Nephron (organoid): ENCODE measurements at regions not wholly inside any gene's neighbourhood (a gene's known extent, or its start where the extent isn't known, plus 50 kb on each side); places are given as distances from the start of the nearest gene placed in this dataset.

ENCODE experiments used
- H3K27ac Mint-ChIP-seq, 3 experiments: 2 replicates each; pipeline ENCODE4 v1.8.0; 2020; ENCODE audit warnings: mixed read lengths in 3 of 3, mild to moderate bottlenecking in 2 of 3, moderate library complexity in 1 of 3
- H3K27me3 Mint-ChIP-seq: 2 replicates; pipeline ENCODE4 v1.8.0; 2021; ENCODE audit warnings: low read depth, mild to moderate bottlenecking, moderate library complexity, mixed read lengths
- H3K36me3 Mint-ChIP-seq: 2 replicates; pipeline ENCODE4 v1.8.0; 2020; ENCODE audit warnings: low read depth, mixed read lengths
- H3K4me1 Mint-ChIP-seq: 2 replicates; pipeline ENCODE4 v1.8.0; 2020; ENCODE audit warnings: mixed read lengths
- H3K4me3 Mint-ChIP-seq, 3 experiments: 2 replicates each; pipeline ENCODE4 v1.8.0; 2020; ENCODE audit warnings: mild to moderate bottlenecking in 3 of 3, mixed read lengths in 3 of 3, moderate library complexity in 2 of 3
- H3K9me3 Mint-ChIP-seq: 2 replicates; pipeline ENCODE4 v1.8.0; 2020; ENCODE audit warnings: mixed read lengths
- TF ChIP-seq, protein P1 (sequence below), 3 experiments: fragments of 200-600 bp; sonication (generic); IDR thresholded peaks; one replicate each; pipeline ENCODE4 v1.5.0; 2021; ENCODE audit warnings: antibody characterized with exemption in 3 of 3; ENCODE audit not compliant: unreplicated experiment in 3 of 3

DNA sequence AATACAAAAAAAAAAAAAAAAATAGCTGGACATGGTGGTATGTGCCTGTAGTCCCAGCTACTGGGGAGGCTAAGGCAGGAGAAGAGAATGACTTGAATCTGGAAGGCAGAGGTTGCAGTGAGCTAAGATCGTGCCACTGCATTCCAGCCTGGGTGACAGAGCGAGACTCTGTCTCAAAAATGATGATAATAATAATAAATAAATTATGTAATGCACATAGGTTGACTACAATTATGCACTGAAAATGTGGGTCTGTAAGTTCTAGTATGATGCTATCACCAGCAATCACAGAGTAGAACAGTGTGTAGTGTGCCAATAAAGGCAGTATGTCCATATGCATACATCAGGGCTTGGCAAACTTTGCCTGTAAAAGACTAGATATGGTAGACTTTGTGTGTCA, 55.6 kb upstream of the MYCN start:
- no peaks in the 10 kb centered on the region for H3K36me3 Mint-ChIP-seq
- TF ChIP-seq, protein P1, sequence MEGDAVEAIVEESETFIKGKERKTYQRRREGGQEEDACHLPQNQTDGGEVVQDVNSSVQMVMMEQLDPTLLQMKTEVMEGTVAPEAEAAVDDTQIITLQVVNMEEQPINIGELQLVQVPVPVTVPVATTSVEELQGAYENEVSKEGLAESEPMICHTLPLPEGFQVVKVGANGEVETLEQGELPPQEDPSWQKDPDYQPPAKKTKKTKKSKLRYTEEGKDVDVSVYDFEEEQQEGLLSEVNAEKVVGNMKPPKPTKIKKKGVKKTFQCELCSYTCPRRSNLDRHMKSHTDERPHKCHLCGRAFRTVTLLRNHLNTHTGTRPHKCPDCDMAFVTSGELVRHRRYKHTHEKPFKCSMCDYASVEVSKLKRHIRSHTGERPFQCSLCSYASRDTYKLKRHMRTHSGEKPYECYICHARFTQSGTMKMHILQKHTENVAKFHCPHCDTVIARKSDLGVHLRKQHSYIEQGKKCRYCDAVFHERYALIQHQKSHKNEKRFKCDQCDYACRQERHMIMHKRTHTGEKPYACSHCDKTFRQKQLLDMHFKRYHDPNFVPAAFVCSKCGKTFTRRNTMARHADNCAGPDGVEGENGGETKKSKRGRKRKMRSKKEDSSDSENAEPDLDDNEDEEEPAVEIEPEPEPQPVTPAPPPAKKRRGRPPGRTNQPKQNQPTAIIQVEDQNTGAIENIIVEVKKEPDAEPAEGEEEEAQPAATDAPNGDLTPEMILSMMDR (IDR thresholded peaks at IDR 0.05; ENCODE audit: unreplicated experiment in 3 of 3), result no peak
- no peak overlapping the region for H3K4me3 Mint-ChIP-seq
- peaks cover 36% of the 10 kb centered on the region for H3K4me1 Mint-ChIP-seq
- peaks cover 3% of the 10 kb centered on the region for H3K9me3 Mint-ChIP-seq
- H3K27ac Mint-ChIP-seq, result no peak overlapping the region
- peaks cover 3% of the 10 kb centered on the region for H3K27me3 Mint-ChIP-seq

DNA sequence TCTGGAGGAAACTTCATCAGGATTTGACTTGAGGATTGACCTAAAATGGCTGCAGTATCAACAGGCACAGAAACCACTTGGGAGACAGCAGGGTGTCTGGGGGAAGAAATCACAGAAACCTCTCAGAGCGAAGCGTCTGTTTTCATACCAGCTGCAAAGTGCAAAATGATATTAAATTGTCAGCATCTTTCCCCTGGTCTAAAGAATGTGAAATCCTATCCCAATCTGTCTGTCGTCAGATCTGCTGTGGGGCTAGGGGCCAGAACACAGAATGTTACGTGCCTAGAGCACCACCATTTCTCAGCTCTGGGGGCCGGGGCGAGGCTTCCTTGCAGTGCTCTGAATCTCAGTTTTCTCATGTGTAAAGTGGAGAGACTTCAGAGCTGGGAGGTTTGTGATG, 54.1 kb upstream of the MYCN start:
- no peak overlapping the region for H3K4me3 Mint-ChIP-seq

DNA sequence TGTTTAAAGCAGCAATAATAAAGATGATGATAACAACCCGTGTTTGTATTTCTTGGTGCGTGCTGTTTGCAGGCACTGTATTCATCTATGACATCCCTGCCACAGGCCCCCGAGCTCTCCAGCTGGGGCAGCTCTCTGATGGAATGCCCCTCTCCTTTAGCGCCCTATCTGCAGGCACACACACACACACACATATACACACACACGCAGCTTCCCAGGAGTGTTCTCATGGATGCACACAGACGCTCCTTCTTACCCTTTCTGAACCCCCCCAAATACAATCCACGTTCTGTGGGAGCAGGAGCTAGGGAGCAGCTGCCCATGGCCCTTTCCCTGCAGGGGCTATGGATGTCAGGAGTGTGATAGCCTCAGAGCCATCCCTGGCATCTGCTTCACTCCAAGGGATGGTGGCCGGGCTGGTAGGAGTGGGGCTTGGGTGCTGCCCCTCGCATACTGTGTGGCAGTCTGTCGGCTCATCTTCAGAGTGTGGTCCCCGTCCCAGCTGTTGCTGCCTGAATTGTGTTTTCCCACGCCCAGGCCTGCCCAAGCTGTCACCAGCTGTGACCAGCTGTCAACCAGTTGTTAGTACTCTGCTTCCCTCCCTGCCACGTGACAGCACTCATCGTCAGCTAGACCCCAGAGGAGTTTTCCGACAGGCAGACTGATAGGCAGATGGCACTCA, 50.8 kb upstream of the MYCN start:
- H3K4me3 Mint-ChIP-seq, result peak overlapping the region in 1 of 3 experiments; percentile 17
- TF ChIP-seq, protein P1 (IDR thresholded peaks at IDR 0.05; ENCODE audit: unreplicated experiment in 3 of 3), result no peak
- no peaks in the 10 kb centered on the region for H3K36me3 Mint-ChIP-seq
- peaks cover 78% of the 10 kb centered on the region for H3K4me1 Mint-ChIP-seq
- H3K9me3 Mint-ChIP-seq, result no peaks in the 10 kb centered on the region
- no peaks in the 10 kb centered on the region for H3K27me3 Mint-ChIP-seq
- peak overlapping the region; percentile 67 to 94 (median 86) for H3K27ac Mint-ChIP-seq

More for the DNA sequence above, 54.1 kb upstream of the MYCN start:
- H3K9me3 Mint-ChIP-seq, result no peaks in the 10 kb centered on the region
- peaks cover 49% of the 10 kb centered on the region for H3K4me1 Mint-ChIP-seq
- H3K36me3 Mint-ChIP-seq, result no peaks in the 10 kb centered on the region
- H3K27ac Mint-ChIP-seq, result peak overlapping the region in 2 of 3 experiments; percentile 19 to 69
- H3K27me3 Mint-ChIP-seq, result peaks cover 3% of the 10 kb centered on the region
- TF ChIP-seq, protein P1 (IDR thresholded peaks at IDR 0.05; ENCODE audit: unreplicated experiment in 3 of 3), result no peak

DNA sequence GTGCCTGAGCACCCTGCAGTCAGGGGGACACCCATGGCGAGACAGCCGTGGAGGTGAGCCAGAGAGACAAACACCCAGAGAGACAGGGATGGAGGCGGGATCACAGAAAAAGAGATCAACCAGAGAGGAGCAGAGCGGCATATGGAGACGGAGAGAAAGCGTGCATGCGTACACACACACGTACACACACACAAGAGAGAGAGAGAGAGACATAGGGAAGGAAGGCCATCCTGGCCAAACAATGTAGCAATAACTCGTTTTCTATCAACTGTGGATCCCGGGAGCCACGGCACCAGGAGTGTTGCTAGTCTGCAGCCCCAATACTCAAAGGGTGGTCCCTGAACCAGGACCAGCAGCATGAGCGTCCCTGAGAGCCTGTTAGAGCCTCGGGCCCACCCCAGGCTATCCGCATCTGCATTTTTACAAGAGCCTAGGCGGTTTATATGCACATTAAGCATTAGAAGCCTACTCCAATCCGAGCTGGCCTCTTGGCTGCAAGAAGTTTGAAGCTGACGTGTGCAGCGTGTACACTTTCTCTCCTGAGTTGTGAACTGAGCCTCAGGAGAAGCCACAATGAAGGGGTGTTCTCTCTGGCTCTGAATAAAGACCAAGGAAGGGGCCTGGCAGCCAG, 50.1 kb upstream of the MYCN start:
- H3K27ac Mint-ChIP-seq, result peak overlapping the region; percentile 67 to 94 (median 86)
- TF ChIP-seq, protein P1 (IDR thresholded peaks at IDR 0.05; ENCODE audit: unreplicated experiment in 3 of 3), result no peak
- peak overlapping the region in 1 of 3 experiments; percentile 17 for H3K4me3 Mint-ChIP-seq
- H3K4me1 Mint-ChIP-seq, result peaks cover 76% of the 10 kb centered on the region
- no peaks in the 10 kb centered on the region for H3K36me3 Mint-ChIP-seq
- H3K27me3 Mint-ChIP-seq, result no peaks in the 10 kb centered on the region
- no peaks in the 10 kb centered on the region for H3K9me3 Mint-ChIP-seq
